Gastrocnemius medialis (tissue), 4 donors: ENCODE measurements at regions not wholly inside any gene's neighbourhood (a gene's known extent, or its start where the extent isn't known, plus 50 kb on each side); places are given as distances from the start of the nearest gene placed in this dataset.

Source experiments
- CTCF ChIP-seq, 5 experiments: fragments of 450-650 bp in 3 of 5; fragments of 200-600 bp in 2 of 5; sonication (generic) in 2 of 5; IDR thresholded peaks in 4 of 5; conservative IDR thresholded peaks in 1 of 5; 1 replicate in 4 of 5; 2 replicates in 1 of 5; pipeline ENCODE4 v1.5.1; 2016 to 2019; ENCODE audit warnings: antibody characterized with exemption in 5 of 5, mild to moderate bottlenecking in 3 of 5, moderate library complexity in 3 of 5
- POLR2A ChIP-seq, 2 donors: fragments of 450-650 bp; IDR thresholded peaks; one replicate each; pipeline ENCODE4 v1.6.1; 2017; ENCODE audit warnings: antibody characterized with exemption in 2 of 2, mild to moderate bottlenecking in 2 of 2, moderate library complexity in 2 of 2

DNA sequence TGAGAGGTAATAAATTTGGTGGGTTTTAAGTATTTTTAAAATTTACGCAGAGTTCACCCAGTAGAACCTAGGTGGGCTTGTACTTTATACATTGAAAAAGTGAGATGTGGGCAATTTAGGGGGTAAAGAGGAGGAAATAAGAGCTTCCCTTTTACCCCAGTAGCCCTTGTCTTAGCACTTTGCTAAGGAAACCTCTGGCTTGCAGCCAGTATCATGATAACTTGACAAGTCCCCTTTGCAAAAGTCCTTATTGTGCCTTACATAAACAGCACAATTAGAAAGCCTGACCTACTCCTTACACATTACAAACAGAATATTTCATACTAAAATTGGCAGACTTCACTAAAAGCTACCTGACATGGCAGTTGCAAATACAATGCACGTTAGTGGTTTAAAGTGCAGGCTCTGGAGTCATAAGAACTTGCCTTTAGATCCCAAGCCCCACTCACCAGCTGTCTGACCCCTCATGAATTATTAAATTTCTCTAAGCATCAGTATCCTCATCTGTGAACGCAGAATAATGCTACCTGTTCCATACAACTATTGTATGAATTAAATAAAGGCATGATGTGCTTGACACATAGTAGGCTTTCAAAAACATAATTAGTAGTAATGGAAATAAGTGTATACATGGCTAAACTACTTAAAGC, 53.2 kb upstream of the NELL2 start:
- no peak for TF ChIP-seq POLR2A (IDR thresholded peaks at IDR 0.05)
- no peak for TF ChIP-seq CTCF (IDR thresholded peaks at IDR 0.05 in 4 of 5, conservative IDR thresholded peaks at IDR 0.05 in 1 of 5)
